IPS-15b (cell line): ENCODE measurements at regions not wholly inside any gene's neighbourhood (a gene's known extent, or its start where the extent isn't known, plus 50 kb on each side); places are given as distances from the start of the nearest gene placed in this dataset.

Experiments
- H3K27me3 ChIP-seq: one replicate; pipeline ENCODE4 v1.6.1; 2013; ENCODE audit warnings: low read length; ENCODE audit not compliant: control insufficient read depth, insufficient read depth
- H3K36me3 ChIP-seq: one replicate; pipeline ENCODE4 v1.6.1; 2013; ENCODE audit warnings: low read length; ENCODE audit not compliant: control insufficient read depth, insufficient read depth
- H3K4me1 ChIP-seq: one replicate; pipeline ENCODE4 v1.6.1; 2013; ENCODE audit warnings: mild to moderate bottlenecking, low read length; ENCODE audit not compliant: control insufficient read depth, insufficient read depth
- H3K4me3 ChIP-seq: one replicate; pipeline ENCODE4 v1.5.1; 2013; ENCODE audit warnings: low read depth, low read length
- H3K9ac ChIP-seq: one replicate; pipeline ENCODE4 v1.6.1; 2013; ENCODE audit warnings: low read depth, mild to moderate bottlenecking, low read length
- H3K9me3 ChIP-seq: one replicate; pipeline ENCODE4 v1.6.1; 2013; ENCODE audit warnings: mild to moderate bottlenecking, low read length; ENCODE audit not compliant: control insufficient read depth, insufficient read depth

GRCh38 chr9:31996331-31996730 lies 388.1 kb upstream of the ACO1 start:
- no peaks in the 10 kb centered on the region for H3K27me3 ChIP-seq
- no peak overlapping the region for H3K4me3 ChIP-seq
- no peaks in the 10 kb centered on the region for H3K4me1 ChIP-seq
- no peaks in the 10 kb centered on the region for H3K9me3 ChIP-seq
- no peak overlapping the region for H3K9ac ChIP-seq
- no peaks in the 10 kb centered on the region for H3K36me3 ChIP-seq

- H3K9me3 ChIP-seq: no peaks in the 10 kb centered on the region
- H3K36me3 ChIP-seq: no peaks in the 10 kb centered on the region
- no peaks in the 10 kb centered on the region for H3K4me1 ChIP-seq
- no peak overlapping the region for H3K4me3 ChIP-seq
- H3K9ac ChIP-seq: no peak overlapping the region
- H3K27me3 ChIP-seq: no peaks in the 10 kb centered on the region
Measured at GRCh38 chr9:32004431-32005076, 379.9 kb upstream of the ACO1 start.

GRCh38 chr9:32010322-32010721 lies 374.1 kb upstream of the ACO1 start:
- Histone ChIP-seq H3K4me1 (no peaks in the 10 kb centered on the region), H3K27me3 (no peaks in the 10 kb centered on the region), H3K4me3 (no peak overlapping the region), H3K9me3 (no peaks in the 10 kb centered on the region), H3K9ac (no peak overlapping the region), H3K36me3 (no peaks in the 10 kb centered on the region)

- no peaks in the 10 kb centered on the region for H3K27me3 ChIP-seq
- H3K9me3 ChIP-seq: no peaks in the 10 kb centered on the region
- no peaks in the 10 kb centered on the region for H3K4me1 ChIP-seq
- no peak overlapping the region for H3K4me3 ChIP-seq
- H3K36me3 ChIP-seq: no peaks in the 10 kb centered on the region
- H3K9ac ChIP-seq: no peak overlapping the region
Measured at GRCh38 chr9:32011049-32011448, 373.4 kb upstream of the ACO1 start.

DNA sequence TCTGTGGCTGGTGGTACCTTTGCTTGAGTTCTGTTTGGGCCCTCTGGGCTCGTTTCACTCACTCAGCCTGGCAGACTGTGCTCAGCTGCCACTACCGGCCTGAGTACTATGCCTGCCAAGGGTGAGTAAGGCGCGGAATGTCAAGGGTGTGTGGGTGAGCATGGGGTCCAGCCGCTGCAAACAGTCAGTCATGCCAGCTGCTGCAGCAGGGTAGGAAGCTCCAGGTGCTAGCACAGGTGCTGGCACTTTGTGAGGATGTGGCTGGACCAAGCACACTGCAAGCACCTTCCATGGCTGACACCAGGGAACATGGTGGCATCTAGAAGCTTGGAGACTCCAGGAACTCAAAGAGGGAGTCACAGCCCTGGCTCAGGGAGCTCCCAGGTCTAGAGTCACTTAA lies 368.6 kb upstream of the ACO1 start:
- no peaks in the 10 kb centered on the region for H3K4me1 ChIP-seq
- H3K9ac ChIP-seq: no peak overlapping the region
- no peaks in the 10 kb centered on the region for H3K9me3 ChIP-seq
- no peaks in the 10 kb centered on the region for H3K36me3 ChIP-seq
- no peak overlapping the region for H3K4me3 ChIP-seq
- H3K27me3 ChIP-seq: no peaks in the 10 kb centered on the region

GRCh38 chr9:32045513-32045912 lies 338.9 kb upstream of the ACO1 start:
- no peak overlapping the region for H3K4me3 ChIP-seq
- no peaks in the 10 kb centered on the region for H3K36me3 ChIP-seq

GRCh38 chr9:32067261-32067660 lies 317.2 kb upstream of the ACO1 start:
- Histone ChIP-seq H3K4me3 (no peak overlapping the region), H3K9ac (no peak overlapping the region), H3K36me3 (no peaks in the 10 kb centered on the region), H3K4me1 (no peaks in the 10 kb centered on the region), H3K9me3 (no peaks in the 10 kb centered on the region), H3K27me3 (no peaks in the 10 kb centered on the region)

More at GRCh38 chr9:32045513-32045912, 338.9 kb upstream of the ACO1 start:
- Histone ChIP-seq H3K9ac (no peak overlapping the region), H3K27me3 (no peaks in the 10 kb centered on the region), H3K4me1 (no peaks in the 10 kb centered on the region), H3K9me3 (no peaks in the 10 kb centered on the region)

DNA sequence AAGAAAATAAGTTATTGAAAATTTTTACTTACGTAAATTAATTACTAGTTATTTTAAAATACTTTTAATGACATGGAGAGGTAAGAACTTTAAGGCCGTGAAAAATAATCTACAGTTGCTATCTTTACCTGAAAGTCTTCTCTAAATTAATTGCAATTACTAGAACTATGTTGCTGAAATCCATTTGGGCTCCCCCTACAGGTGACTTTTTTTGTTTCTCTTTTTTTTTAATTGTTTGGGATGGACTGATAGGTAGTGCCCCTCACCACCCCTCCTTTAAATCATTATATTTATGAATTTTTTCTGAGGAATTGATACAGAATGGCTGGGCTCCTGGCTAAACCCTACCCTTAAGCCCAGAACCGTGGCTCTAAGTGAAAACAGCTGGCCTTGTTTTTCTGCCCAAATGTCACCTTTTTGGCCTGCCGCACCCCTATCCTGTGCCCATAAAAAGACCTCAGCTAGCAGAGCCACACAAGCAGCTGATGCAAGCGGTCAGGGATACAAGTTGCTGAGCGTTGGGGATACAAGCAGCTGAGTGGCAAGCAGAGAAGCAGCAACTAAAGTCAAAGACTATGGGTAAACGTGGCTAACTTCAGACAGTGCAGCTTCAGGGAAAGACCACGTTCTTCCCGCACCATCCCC lies 315.2 kb upstream of the ACO1 start:
- no peak overlapping the region for H3K4me3 ChIP-seq
- H3K9me3 ChIP-seq: no peaks in the 10 kb centered on the region
- no peaks in the 10 kb centered on the region for H3K4me1 ChIP-seq
- H3K9ac ChIP-seq: no peak overlapping the region
- H3K36me3 ChIP-seq: no peaks in the 10 kb centered on the region
- H3K27me3 ChIP-seq: no peaks in the 10 kb centered on the region

GRCh38 chr9:32069969-32070368 lies 314.5 kb upstream of the ACO1 start:
- Histone ChIP-seq H3K36me3 (no peaks in the 10 kb centered on the region), H3K27me3 (no peaks in the 10 kb centered on the region), H3K9ac (no peak overlapping the region), H3K9me3 (no peaks in the 10 kb centered on the region), H3K4me1 (no peaks in the 10 kb centered on the region), H3K4me3 (no peak overlapping the region)

GRCh38 chr9:32072570-32072969 lies 311.9 kb upstream of the ACO1 start:
- no peaks in the 10 kb centered on the region for H3K4me1 ChIP-seq
- no peaks in the 10 kb centered on the region for H3K36me3 ChIP-seq
- H3K27me3 ChIP-seq: no peaks in the 10 kb centered on the region
- no peaks in the 10 kb centered on the region for H3K9me3 ChIP-seq
- no peak overlapping the region for H3K4me3 ChIP-seq
- no peak overlapping the region for H3K9ac ChIP-seq

GRCh38 chr9:32092031-32092430 lies 292.4 kb upstream of the ACO1 start:
- Histone ChIP-seq H3K4me3 (no peak overlapping the region), H3K36me3 (no peaks in the 10 kb centered on the region)

GRCh38 chr9:32117291-32117690 lies 267.2 kb upstream of the ACO1 start:
- no peaks in the 10 kb centered on the region for H3K27me3 ChIP-seq
- H3K9me3 ChIP-seq: no peaks in the 10 kb centered on the region
- H3K4me1 ChIP-seq: no peaks in the 10 kb centered on the region
- no peak overlapping the region for H3K9ac ChIP-seq
- H3K36me3 ChIP-seq: no peaks in the 10 kb centered on the region
- no peak overlapping the region for H3K4me3 ChIP-seq

More at GRCh38 chr9:32092031-32092430, 292.4 kb upstream of the ACO1 start:
- no peaks in the 10 kb centered on the region for H3K27me3 ChIP-seq
- no peaks in the 10 kb centered on the region for H3K4me1 ChIP-seq
- no peak overlapping the region for H3K9ac ChIP-seq
- H3K9me3 ChIP-seq: no peaks in the 10 kb centered on the region
